ENCODE measurements at regions not wholly inside any gene's neighbourhood (a gene's known extent, or its start where the extent isn't known, plus 50 kb on each side); places are given as distances from the start of the nearest gene placed in this dataset.

DNA sequence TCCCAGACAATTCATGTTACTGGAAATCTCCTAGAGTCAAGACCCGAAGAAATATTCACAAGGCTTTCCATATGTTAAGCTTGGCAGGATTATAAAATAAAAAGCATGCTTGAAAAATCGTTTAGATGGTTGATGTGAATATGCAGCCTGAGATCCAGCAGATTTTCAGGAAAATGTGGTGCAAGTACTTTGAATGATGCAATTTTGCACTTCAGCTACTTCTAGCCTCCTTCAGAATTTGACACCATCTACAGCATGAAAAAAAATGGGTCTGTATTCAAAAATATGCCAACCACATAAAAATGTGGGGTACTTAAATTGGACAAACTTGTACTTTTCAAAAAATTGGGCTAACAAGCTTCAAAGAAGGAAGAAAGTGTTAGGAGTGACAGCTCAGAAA is 340.6 kb upstream of the DCC start:
- ChIA-PET CTCF (ENCODE audit: low intra/inter-chr PET ratio) (no interaction called here), POLR2A (no interaction called here)
- intact Hi-C loops (cut with micrococcal nuclease) (no loop called here), in situ Hi-C loops (cut with MboI) (no loop called here)
- Histone ChIP-seq H3K4me2 (ENCODE audit: insufficient read depth, low read length) (no peak overlapping the region), H3K9me1 (ENCODE audit: control insufficient read depth, insufficient read depth, low read length) (no peaks in the 10 kb centered on the region), H3K4me3 (no peak overlapping the region), H3K4me1 (replicated peaks in 1 of 2; ENCODE audit: control insufficient read depth in 2 of 2, insufficient read depth in 2 of 2, low read length in 2 of 2) (no peaks in the 10 kb centered on the region), H3K79me2 (ENCODE audit: control insufficient read depth, insufficient read depth, low read length) (no peaks in the 10 kb centered on the region), H3K36me3 (ENCODE audit: control insufficient read depth, insufficient read depth, low read length) (no peaks in the 10 kb centered on the region), H3K27ac (ENCODE audit: extremely low read depth, low read depth, low read length) (no peak overlapping the region), H4K20me1 (replicated peaks; ENCODE audit: control insufficient read depth, insufficient read depth, low read length) (no peaks in the 10 kb centered on the region), H3K9ac (ENCODE audit: insufficient read depth in 1 of 2, low read depth in 2 of 2, low read length in 2 of 2) (no peak overlapping the region), H2AFZ (ENCODE audit: low read depth, low read length) (no peak overlapping the region), H3K9me3 (replicated peaks; ENCODE audit: control insufficient read depth, insufficient read depth, low read depth, low read length) (no peaks in the 10 kb centered on the region), H3K27me3 (ENCODE audit: control insufficient read depth in 2 of 2, insufficient read depth in 2 of 2, low read length in 2 of 2) (no peaks in the 10 kb centered on the region)
- FAIRE-seq = no peak
- no TSS peak for BruUV-seq (replicated peaks)
- DNase-seq (ENCODE audit: extremely low read depth in 1 of 4, low spot score in 3 of 4) = no peak
- ATAC-seq = no peak
- WGBS (ENCODE audit: insufficient coverage, low coverage, missing lambda C conversion rate) = 0% methylated on average over 2 of the region's 2 CpGs
- TF ChIP-seq KLF16 (IDR thresholded peaks at IDR 0.05) (no peak), FOXA1 (IDR thresholded peaks at IDR 0.05; ENCODE audit: borderline replicate concordance) (no peak), HMG20A (CRISPR knock-in tag; conservative IDR thresholded peaks at IDR 0.05) (no peak), MEIS2 (IDR thresholded peaks at IDR 0.05; ENCODE audit: partially characterized antibody) (no peak), ZC3H4 (CRISPR knock-in tag; IDR thresholded peaks at IDR 0.05; ENCODE audit: borderline replicate concordance) (no peak), PHB2 (IDR thresholded peaks at IDR 0.05; ENCODE audit: low read depth) (no peak), ZNF584 (CRISPR knock-in tag; IDR thresholded peaks at IDR 0.05; ENCODE audit: low read depth) (no peak), ERF (CRISPR knock-in tag; IDR thresholded peaks at IDR 0.05) (no peak), SMAD2 (IDR thresholded peaks at IDR 0.05; ENCODE audit: low read depth, low read length) (no peak), KAT8 (IDR thresholded peaks at IDR 0.05; ENCODE audit: low read depth) (no peak)
- TF ChIP-seq, protein P1, sequence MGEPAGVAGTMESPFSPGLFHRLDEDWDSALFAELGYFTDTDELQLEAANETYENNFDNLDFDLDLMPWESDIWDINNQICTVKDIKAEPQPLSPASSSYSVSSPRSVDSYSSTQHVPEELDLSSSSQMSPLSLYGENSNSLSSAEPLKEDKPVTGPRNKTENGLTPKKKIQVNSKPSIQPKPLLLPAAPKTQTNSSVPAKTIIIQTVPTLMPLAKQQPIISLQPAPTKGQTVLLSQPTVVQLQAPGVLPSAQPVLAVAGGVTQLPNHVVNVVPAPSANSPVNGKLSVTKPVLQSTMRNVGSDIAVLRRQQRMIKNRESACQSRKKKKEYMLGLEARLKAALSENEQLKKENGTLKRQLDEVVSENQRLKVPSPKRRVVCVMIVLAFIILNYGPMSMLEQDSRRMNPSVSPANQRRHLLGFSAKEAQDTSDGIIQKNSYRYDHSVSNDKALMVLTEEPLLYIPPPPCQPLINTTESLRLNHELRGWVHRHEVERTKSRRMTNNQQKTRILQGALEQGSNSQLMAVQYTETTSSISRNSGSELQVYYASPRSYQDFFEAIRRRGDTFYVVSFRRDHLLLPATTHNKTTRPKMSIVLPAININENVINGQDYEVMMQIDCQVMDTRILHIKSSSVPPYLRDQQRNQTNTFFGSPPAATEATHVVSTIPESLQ (CRISPR knock-in tag; IDR thresholded peaks at IDR 0.05) = no peak
- TF ChIP-seq, protein P2, sequence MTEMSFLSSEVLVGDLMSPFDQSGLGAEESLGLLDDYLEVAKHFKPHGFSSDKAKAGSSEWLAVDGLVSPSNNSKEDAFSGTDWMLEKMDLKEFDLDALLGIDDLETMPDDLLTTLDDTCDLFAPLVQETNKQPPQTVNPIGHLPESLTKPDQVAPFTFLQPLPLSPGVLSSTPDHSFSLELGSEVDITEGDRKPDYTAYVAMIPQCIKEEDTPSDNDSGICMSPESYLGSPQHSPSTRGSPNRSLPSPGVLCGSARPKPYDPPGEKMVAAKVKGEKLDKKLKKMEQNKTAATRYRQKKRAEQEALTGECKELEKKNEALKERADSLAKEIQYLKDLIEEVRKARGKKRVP (CRISPR knock-in tag; IDR thresholded peaks at IDR 0.05) = no peak
- TF ChIP-seq, protein P3, sequence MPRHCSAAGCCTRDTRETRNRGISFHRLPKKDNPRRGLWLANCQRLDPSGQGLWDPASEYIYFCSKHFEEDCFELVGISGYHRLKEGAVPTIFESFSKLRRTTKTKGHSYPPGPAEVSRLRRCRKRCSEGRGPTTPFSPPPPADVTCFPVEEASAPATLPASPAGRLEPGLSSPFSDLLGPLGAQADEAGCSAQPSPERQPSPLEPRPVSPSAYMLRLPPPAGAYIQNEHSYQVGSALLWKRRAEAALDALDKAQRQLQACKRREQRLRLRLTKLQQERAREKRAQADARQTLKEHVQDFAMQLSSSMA (CRISPR knock-in tag; IDR thresholded peaks at IDR 0.05) = no peak

All from K562 (cell line).